ENCODE measurements at regions not wholly inside any gene's neighbourhood (a gene's known extent, or its start where the extent isn't known, plus 50 kb on each side); places are given as distances from the start of the nearest gene placed in this dataset.

GRCh38 chr6:150547502-150548222 lies 52.0 kb upstream of the PLEKHG1 start:
- no peak for TF ChIP-seq EP300 (IDR thresholded peaks at IDR 0.05)
- TF ChIP-seq POLR2A (IDR thresholded peaks at IDR 0.05) = no peak
- no peak for TF ChIP-seq POLR2AphosphoS5 (IDR thresholded peaks at IDR 0.05)
- no peak for TF ChIP-seq CTCF (IDR thresholded peaks at IDR 0.05)
- WGBS = 59% methylated on average over 11 of the region's 11 CpGs
- DNase-seq (ENCODE audit: low spot score in 2 of 2) = no peak

GRCh38 chr6:150548330-150548729 lies 51.4 kb upstream of the PLEKHG1 start:
- no peak for TF ChIP-seq POLR2AphosphoS5 (IDR thresholded peaks at IDR 0.05)
- no peak for TF ChIP-seq CTCF (IDR thresholded peaks at IDR 0.05)
- no peaks in the 10 kb centered on the region for H3K9me3 ChIP-seq
- 94% methylated on average over 4 of the region's 4 CpGs for WGBS
- H3K27ac ChIP-seq = no peak overlapping the region
- H3K36me3 ChIP-seq = no peaks in the 10 kb centered on the region
- no peak overlapping the region for H3K4me3 ChIP-seq
- H3K27me3 ChIP-seq = no peaks in the 10 kb centered on the region
- no peak for DNase-seq (ENCODE audit: low spot score in 2 of 2)
- peaks cover 7% of the 10 kb centered on the region for H3K4me1 ChIP-seq

More at GRCh38 chr6:150547502-150548222, 52.0 kb upstream of the PLEKHG1 start:
- no peaks in the 10 kb centered on the region for H3K36me3 ChIP-seq
- peaks cover 7% of the 10 kb centered on the region for H3K4me1 ChIP-seq
- H3K9me3 ChIP-seq = no peaks in the 10 kb centered on the region
- no peak overlapping the region for H3K27ac ChIP-seq
- peaks cover 3% of the 10 kb centered on the region for H3K27me3 ChIP-seq
- no peak overlapping the region for H3K4me3 ChIP-seq

GRCh38 chr6:150549007-150549406 lies 50.7 kb upstream of the PLEKHG1 start:
- DNase-seq (ENCODE audit: low spot score in 2 of 2) = no peak
- no peaks in the 10 kb centered on the region for H3K36me3 ChIP-seq
- no peak overlapping the region for H3K27ac ChIP-seq
- 96% methylated on average over 4 of the region's 5 CpGs for WGBS
- no peaks in the 10 kb centered on the region for H3K9me3 ChIP-seq
- H3K4me1 ChIP-seq = peaks cover 7% of the 10 kb centered on the region
- H3K27me3 ChIP-seq = no peaks in the 10 kb centered on the region
- TF ChIP-seq POLR2A (IDR thresholded peaks at IDR 0.05) (no peak), CTCF (IDR thresholded peaks at IDR 0.05) (no peak), EP300 (IDR thresholded peaks at IDR 0.05) (no peak), POLR2AphosphoS5 (IDR thresholded peaks at IDR 0.05) (no peak)
- H3K4me3 ChIP-seq = no peak overlapping the region

GRCh38 chr6:150549674-150550101 lies 50.0 kb upstream of the PLEKHG1 start:
- Histone ChIP-seq H3K9me3 (no peaks in the 10 kb centered on the region), H3K36me3 (no peaks in the 10 kb centered on the region), H3K27ac (no peak overlapping the region), H3K4me3 (no peak overlapping the region), H3K27me3 (no peaks in the 10 kb centered on the region), H3K4me1 (peaks cover 7% of the 10 kb centered on the region)
- no peak for TF ChIP-seq EP300 (IDR thresholded peaks at IDR 0.05)
- TF ChIP-seq CTCF (IDR thresholded peaks at IDR 0.05) = no peak
- TF ChIP-seq POLR2A (IDR thresholded peaks at IDR 0.05) = no peak
- TF ChIP-seq POLR2AphosphoS5 (IDR thresholded peaks at IDR 0.05) = no peak
- WGBS = 85% methylated on average over 6 of the region's 6 CpGs
- no peak for DNase-seq (ENCODE audit: low spot score in 2 of 2)

Measured in suprapubic skin (tissue), 4 donors.